HepG2 (cell line): ENCODE measurements at regions not wholly inside any gene's neighbourhood (a gene's known extent, or its start where the extent isn't known, plus 50 kb on each side); places are given as distances from the start of the nearest gene placed in this dataset.

Source experiments
- ATAC-seq: fragments of 200-7000 bp; cut with Tn5 transposase; 3 replicates; pipeline ENCODE4 v1.9.1; 2020; ENCODE audit warnings: mild to moderate bottlenecking, moderate library complexity
- BruUV-seq: library from RNA; stranded (reverse); fragments of 400-500 nt; replicated peaks from 2 replicates; lab custom pipeline; 2021; lab: Mats Ljungman, UMichigan
- CTCF ChIA-PET: fragments of 300-600 bp; formaldehyde crosslinking; extraction: SDS; loops from one replicate; lab custom pipeline; 2021; ENCODE audit warnings: low total read pairs, inconsistent platforms, low intra/inter-chr PET ratio; lab: Yijun Ruan, JAX
- POLR2A ChIA-PET: fragments of 350-600 bp; sonication (Branson Sonifier 250); formaldehyde crosslinking; loops from one replicate; lab custom pipeline; 2020; ENCODE audit warnings: antibody characterized with exemption, inconsistent platforms; lab: Yijun Ruan, JAX
- DNase-seq: peaks from one replicate; pipeline ENCODE4 v3.0.0-alpha.2; 2015; ENCODE audit warnings: low spot score
- FAIRE-seq: peaks from 3 replicates; lab custom pipeline; 2011; peaks lifted over from hg19 to GRCh38; lab: Jason Lieb, UNC
- H2AFZ ChIP-seq: one replicate; pipeline ENCODE4 v1.6.1; 2011; ENCODE audit warnings: low read length, inconsistent platforms
- H3K27ac ChIP-seq: fragments of 300-600 bp; 3 replicates; pipeline ENCODE4 v1.8.0; 2011; ENCODE audit warnings: mixed run types, mild to moderate bottlenecking, mixed read lengths, low read length, inconsistent platforms; ENCODE audit not compliant: insufficient read depth; ENCODE audit errors: extremely low read length
- H3K27me3 ChIP-seq, 2 experiments: fragments of 200-600 bp in 1 of 2; 2 replicates in 1 of 2; 3 replicates in 1 of 2; pipeline versions ENCODE4 v1.6.0 to v1.8.0; 2011; ENCODE audit warnings: low read length in 2 of 2, mild to moderate bottlenecking in 2 of 2, moderate library complexity in 2 of 2, inconsistent platforms in 1 of 2; ENCODE audit not compliant: insufficient read depth in 2 of 2, control insufficient read depth in 1 of 2
- H3K36me3 ChIP-seq, 2 experiments: fragments of 200-600 bp in 1 of 2; replicated peaks in 1 of 2; 2 replicates in 1 of 2; 3 replicates in 1 of 2; pipeline versions ENCODE4 v1.5.1 to v1.8.0; 2011; ENCODE audit warnings: low read length in 2 of 2, inconsistent platforms in 1 of 2; ENCODE audit not compliant: insufficient read depth in 2 of 2, control insufficient read depth in 1 of 2
- H3K4me1 ChIP-seq: 2 replicates; pipeline ENCODE4 v1.5.1; 2012; ENCODE audit warnings: low read length, inconsistent platforms; ENCODE audit not compliant: insufficient read depth
- H3K4me2 ChIP-seq: 2 replicates; pipeline ENCODE4 v1.6.0; 2011; ENCODE audit warnings: low read depth, low read length, inconsistent platforms
- H3K4me3 ChIP-seq, 3 experiments: fragments of 200-600 bp in 1 of 3; sonication (generic), shearing (Covaris generic) in 1 of 3; replicated peaks in 1 of 3; 2 replicates each; pipeline ENCODE4 v1.5.1; 2011 to 2016; ENCODE audit warnings: low read length in 3 of 3, inconsistent platforms in 2 of 3, low read depth in 2 of 3, mild to moderate bottlenecking in 2 of 3, control low read depth in 1 of 3, mixed read lengths in 1 of 3; ENCODE audit not compliant: insufficient read depth in 1 of 3
- H3K79me2 ChIP-seq: one replicate; pipeline ENCODE4 v1.6.1; 2011; ENCODE audit warnings: low read length, inconsistent platforms; ENCODE audit not compliant: insufficient read depth
- H3K9ac ChIP-seq: 2 replicates; pipeline ENCODE4 v1.6.0; 2011; ENCODE audit warnings: mild to moderate bottlenecking, low read depth, low read length, inconsistent platforms; ENCODE audit not compliant: insufficient read depth
- H3K9me3 ChIP-seq: 2 replicates; pipeline ENCODE4 v1.5.1; 2012; ENCODE audit warnings: mild to moderate bottlenecking, low read length
- H4K20me1 ChIP-seq: 2 replicates; pipeline ENCODE4 v1.6.0; 2011; ENCODE audit warnings: inconsistent platforms, mild to moderate bottlenecking, low read length, moderate library complexity; ENCODE audit not compliant: insufficient read depth
- CAMTA2 ChIP-seq: sonication (generic); formaldehyde crosslinking; IDR thresholded peaks from 2 replicates; pipeline ENCODE4 v1.4.0; 2020; ENCODE audit warnings: mild to moderate bottlenecking, missing genetic modification reagents, borderline replicate concordance
- HIVEP1 ChIP-seq: sonication (generic); formaldehyde crosslinking; IDR thresholded peaks from 2 replicates; pipeline ENCODE4 v1.4.0; 2020; ENCODE audit warnings: mild to moderate bottlenecking, missing genetic modification reagents
- HMGA1 ChIP-seq: sonication (generic); formaldehyde crosslinking; conservative IDR thresholded peaks from 2 replicates; pipeline ENCODE4 v1.4.0; 2020; ENCODE audit warnings: missing genetic modification reagents
- HNRNPLL ChIP-seq: fragments of 200-400 bp; formaldehyde crosslinking; IDR thresholded peaks from 2 replicates; pipeline ENCODE4 v1.6.1; 2017; ENCODE audit warnings: mild to moderate bottlenecking, low read depth, low read length; ENCODE audit not compliant: poor library complexity, severe bottlenecking
- PAF1 ChIP-seq: IDR thresholded peaks from 2 replicates; pipeline ENCODE4 v1.6.1; 2016; ENCODE audit warnings: missing genetic modification reagents, missing compliant biosample characterization
- POGZ ChIP-seq: sonication (generic); formaldehyde crosslinking; IDR thresholded peaks from 2 replicates; pipeline ENCODE4 v1.4.0; 2020; ENCODE audit warnings: mild to moderate bottlenecking, missing genetic modification reagents
- PPARG ChIP-seq: conservative IDR thresholded peaks from 2 replicates; pipeline ENCODE4 v1.6.1; 2016; ENCODE audit warnings: missing biosample characterization, missing genetic modification reagents
- RFX5 ChIP-seq: IDR thresholded peaks from 2 replicates; pipeline ENCODE4 v1.6.1; 2011; ENCODE audit warnings: low read depth, low read length, improper control_type of control experiment
- SAP130 ChIP-seq: IDR thresholded peaks from 2 replicates; pipeline ENCODE4 v1.6.1; 2016; ENCODE audit warnings: low read depth
- TEAD3 ChIP-seq: optimal IDR thresholded peaks from 2 replicates; pipeline ENCODE3; 2016; ENCODE audit warnings: borderline replicate concordance
- TFDP2 ChIP-seq: sonication (generic); formaldehyde crosslinking; IDR thresholded peaks from 2 replicates; pipeline ENCODE4 v1.4.0; 2020; ENCODE audit warnings: missing genetic modification reagents
- ZNF124 ChIP-seq: sonication (generic); formaldehyde crosslinking; IDR thresholded peaks from 2 replicates; pipeline ENCODE4 v1.4.0; 2020; ENCODE audit warnings: missing genetic modification reagents
- ZNF446 ChIP-seq: sonication (generic); formaldehyde crosslinking; IDR thresholded peaks from 2 replicates; pipeline ENCODE4 v1.5.0; 2020; ENCODE audit warnings: mild to moderate bottlenecking, missing genetic modification reagents
- WGBS: methylation state at CpG from one replicate; pipeline ENCODE4 v1.1.6; 2017; ENCODE audit warnings: low lambda C conversion rate; 5-methylcytosine and 5-hydroxymethylcytosine counted together
- in situ Hi-C: cut with HindIII; loops from 2 replicates; pipeline ENCODE4 v1.10.0; 2017; ENCODE audit warnings: low pct_unique_long_range_greater_than_20kb; ENCODE audit not compliant: extremely low pct_ligation_motif_present
- intact Hi-C: fragments of 100-400 bp; cut with micrococcal nuclease; formaldehyde crosslinking; loops from one replicate; pipeline ENCODE4 v1.10.0; 2022; ENCODE audit not compliant: unreplicated experiment
- TF ChIP-seq, protein P1 (sequence below): sonication (generic); formaldehyde crosslinking; IDR thresholded peaks from 2 replicates; pipeline ENCODE4 v1.4.0; 2020; ENCODE audit warnings: mild to moderate bottlenecking, missing genetic modification reagents
- TF ChIP-seq, protein P2 (sequence below): IDR thresholded peaks from 2 replicates; pipeline ENCODE4 v1.6.1; 2018; ENCODE audit warnings: missing genetic modification reagents
- TF ChIP-seq, protein P3 (sequence below): sonication (generic); formaldehyde crosslinking; IDR thresholded peaks from 2 replicates; pipeline ENCODE4 v1.4.0; 2020; ENCODE audit warnings: missing genetic modification reagents, borderline replicate concordance

- TF ChIP-seq, protein P1, sequence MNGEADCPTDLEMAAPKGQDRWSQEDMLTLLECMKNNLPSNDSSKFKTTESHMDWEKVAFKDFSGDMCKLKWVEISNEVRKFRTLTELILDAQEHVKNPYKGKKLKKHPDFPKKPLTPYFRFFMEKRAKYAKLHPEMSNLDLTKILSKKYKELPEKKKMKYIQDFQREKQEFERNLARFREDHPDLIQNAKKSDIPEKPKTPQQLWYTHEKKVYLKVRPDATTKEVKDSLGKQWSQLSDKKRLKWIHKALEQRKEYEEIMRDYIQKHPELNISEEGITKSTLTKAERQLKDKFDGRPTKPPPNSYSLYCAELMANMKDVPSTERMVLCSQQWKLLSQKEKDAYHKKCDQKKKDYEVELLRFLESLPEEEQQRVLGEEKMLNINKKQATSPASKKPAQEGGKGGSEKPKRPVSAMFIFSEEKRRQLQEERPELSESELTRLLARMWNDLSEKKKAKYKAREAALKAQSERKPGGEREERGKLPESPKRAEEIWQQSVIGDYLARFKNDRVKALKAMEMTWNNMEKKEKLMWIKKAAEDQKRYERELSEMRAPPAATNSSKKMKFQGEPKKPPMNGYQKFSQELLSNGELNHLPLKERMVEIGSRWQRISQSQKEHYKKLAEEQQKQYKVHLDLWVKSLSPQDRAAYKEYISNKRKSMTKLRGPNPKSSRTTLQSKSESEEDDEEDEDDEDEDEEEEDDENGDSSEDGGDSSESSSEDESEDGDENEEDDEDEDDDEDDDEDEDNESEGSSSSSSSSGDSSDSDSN = no peak
- no peak for TF ChIP-seq SAP130 (CRISPR knock-in tag)
- TF ChIP-seq TEAD3 (CRISPR knock-in tag) = no peak
- no peak for TF ChIP-seq ZNF446 (CRISPR knock-in tag)
- TF ChIP-seq, protein P2, sequence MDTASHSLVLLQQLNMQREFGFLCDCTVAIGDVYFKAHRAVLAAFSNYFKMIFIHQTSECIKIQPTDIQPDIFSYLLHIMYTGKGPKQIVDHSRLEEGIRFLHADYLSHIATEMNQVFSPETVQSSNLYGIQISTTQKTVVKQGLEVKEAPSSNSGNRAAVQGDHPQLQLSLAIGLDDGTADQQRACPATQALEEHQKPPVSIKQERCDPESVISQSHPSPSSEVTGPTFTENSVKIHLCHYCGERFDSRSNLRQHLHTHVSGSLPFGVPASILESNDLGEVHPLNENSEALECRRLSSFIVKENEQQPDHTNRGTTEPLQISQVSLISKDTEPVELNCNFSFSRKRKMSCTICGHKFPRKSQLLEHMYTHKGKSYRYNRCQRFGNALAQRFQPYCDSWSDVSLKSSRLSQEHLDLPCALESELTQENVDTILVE (CRISPR knock-in tag) = no peak
- TF ChIP-seq RFX5 = no peak
- no peak for TF ChIP-seq HMGA1 (CRISPR knock-in tag)
Measured at GRCh38 chr6:156508126-156508525, 269.1 kb upstream of the ARID1B start (continued).

DNA sequence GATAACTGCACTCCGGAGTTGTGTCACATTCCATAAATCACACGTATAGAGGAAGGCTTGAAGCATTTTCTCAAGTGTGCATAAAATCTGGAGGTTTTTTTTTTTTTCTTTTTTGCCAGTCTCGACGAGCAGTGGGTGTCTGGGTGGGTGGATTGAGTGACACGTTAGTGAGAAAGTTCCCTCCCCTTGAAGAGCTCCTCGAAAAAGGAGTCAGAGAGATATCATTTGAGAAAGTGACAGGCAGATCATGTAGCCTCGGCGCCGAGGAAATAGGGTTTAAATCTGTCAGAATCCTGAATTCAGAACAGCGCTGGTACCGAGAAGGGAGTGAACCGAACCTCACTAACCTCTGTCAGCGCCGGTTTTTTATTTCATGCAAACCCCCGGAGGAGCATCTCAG, 269.5 kb upstream of the ARID1B start:
- ChIA-PET POLR2A (no interaction called here), CTCF (no interaction called here)
- no peaks in the 10 kb centered on the region for H3K9me3 ChIP-seq
- H2AFZ ChIP-seq = no peak overlapping the region
- no TSS peak for BruUV-seq
- no peak overlapping the region for H3K9ac ChIP-seq
- H3K4me1 ChIP-seq = no peaks in the 10 kb centered on the region
- no peak overlapping the region for H3K4me2 ChIP-seq
- H3K4me3 ChIP-seq = no peak overlapping the region
- in situ Hi-C loops (no loop called here), intact Hi-C loops (no loop called here)
- H3K27me3 ChIP-seq = peaks cover 0 to 25% of the 10 kb centered on the region in 2 experiments; a peak in 2 of 5 replicates
- no peak for ATAC-seq
- TF ChIP-seq TFDP2 (CRISPR knock-in tag) = no peak
- TF ChIP-seq CAMTA2 (CRISPR knock-in tag) = no peak
- no peak for TF ChIP-seq PAF1 (CRISPR knock-in tag)
- TF ChIP-seq, protein P3, sequence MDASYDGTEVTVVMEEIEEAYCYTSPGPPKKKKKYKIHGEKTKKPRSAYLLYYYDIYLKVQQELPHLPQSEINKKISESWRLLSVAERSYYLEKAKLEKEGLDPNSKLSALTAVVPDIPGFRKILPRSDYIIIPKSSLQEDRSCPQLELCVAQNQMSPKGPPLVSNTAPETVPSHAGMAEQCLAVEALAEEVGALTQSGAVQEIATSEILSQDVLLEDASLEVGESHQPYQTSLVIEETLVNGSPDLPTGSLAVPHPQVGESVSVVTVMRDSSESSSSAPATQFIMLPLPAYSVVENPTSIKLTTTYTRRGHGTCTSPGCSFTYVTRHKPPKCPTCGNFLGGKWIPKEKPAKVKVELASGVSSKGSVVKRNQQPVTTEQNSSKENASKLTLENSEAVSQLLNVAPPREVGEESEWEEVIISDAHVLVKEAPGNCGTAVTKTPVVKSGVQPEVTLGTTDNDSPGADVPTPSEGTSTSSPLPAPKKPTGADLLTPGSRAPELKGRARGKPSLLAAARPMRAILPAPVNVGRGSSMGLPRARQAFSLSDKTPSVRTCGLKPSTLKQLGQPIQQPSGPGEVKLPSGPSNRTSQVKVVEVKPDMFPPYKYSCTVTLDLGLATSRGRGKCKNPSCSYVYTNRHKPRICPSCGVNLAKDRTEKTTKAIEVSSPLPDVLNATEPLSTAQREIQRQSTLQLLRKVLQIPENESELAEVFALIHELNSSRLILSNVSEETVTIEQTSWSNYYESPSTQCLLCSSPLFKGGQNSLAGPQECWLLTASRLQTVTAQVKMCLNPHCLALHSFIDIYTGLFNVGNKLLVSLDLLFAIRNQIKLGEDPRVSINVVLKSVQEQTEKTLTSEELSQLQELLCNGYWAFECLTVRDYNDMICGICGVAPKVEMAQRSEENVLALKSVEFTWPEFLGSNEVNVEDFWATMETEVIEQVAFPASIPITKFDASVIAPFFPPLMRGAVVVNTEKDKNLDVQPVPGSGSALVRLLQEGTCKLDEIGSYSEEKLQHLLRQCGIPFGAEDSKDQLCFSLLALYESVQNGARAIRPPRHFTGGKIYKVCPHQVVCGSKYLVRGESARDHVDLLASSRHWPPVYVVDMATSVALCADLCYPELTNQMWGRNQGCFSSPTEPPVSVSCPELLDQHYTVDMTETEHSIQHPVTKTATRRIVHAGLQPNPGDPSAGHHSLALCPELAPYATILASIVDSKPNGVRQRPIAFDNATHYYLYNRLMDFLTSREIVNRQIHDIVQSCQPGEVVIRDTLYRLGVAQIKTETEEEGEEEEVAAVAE (CRISPR knock-in tag) = no peak
- no peak for TF ChIP-seq HIVEP1
- no peak for TF ChIP-seq HNRNPLL
- TF ChIP-seq ZNF124 = no peak
- no peak for TF ChIP-seq PPARG (CRISPR knock-in tag)
- TF ChIP-seq POGZ (CRISPR knock-in tag) = no peak
- WGBS = 32% methylated on average over 15 of the region's 15 CpGs
- DNase-seq = no peak
- no peak overlapping the region for H3K27ac ChIP-seq
- no peak for FAIRE-seq
- H3K79me2 ChIP-seq = no peaks in the 10 kb centered on the region
- H4K20me1 ChIP-seq = no peaks in the 10 kb centered on the region
- no peaks in the 10 kb centered on the region for H3K36me3 ChIP-seq
